HG03378 (cell line): ENCODE measurements at regions not wholly inside any gene's neighbourhood (a gene's known extent, or its start where the extent isn't known, plus 50 kb on each side); places are given as distances from the start of the nearest gene placed in this dataset.

Experiments used
- ATAC-seq: cut with Tn5 transposase; IDR thresholded peaks from one replicate; pipeline ENCODE4 v1.9.1; 2021; ENCODE audit warnings: mild to moderate bottlenecking, moderate library complexity; ENCODE audit not compliant: unreplicated experiment

- no peak for ATAC-seq
These were observed 269.3 kb upstream of the NCKAP5 start for GRCh38 chr2:133837441-133838094.

GRCh38 chr2:133838642-133839365, 270.5 kb upstream of the NCKAP5 start:
- ATAC-seq, result no peak

- no peak for ATAC-seq
These were observed 271.4 kb upstream of the NCKAP5 start for GRCh38 chr2:133839677-133840076.

GRCh38 chr2:133840761-133841160, 272.5 kb upstream of the NCKAP5 start:
- no peak for ATAC-seq

- no peak for ATAC-seq
These were observed 273.6 kb upstream of the NCKAP5 start for GRCh38 chr2:133841900-133842299.

- no peak for ATAC-seq
These were observed 274.2 kb upstream of the NCKAP5 start for GRCh38 chr2:133842446-133842845.

GRCh38 chr2:133843091-133843490, 274.8 kb upstream of the NCKAP5 start:
- no peak for ATAC-seq

GRCh38 chr2:133843551-133843950, 275.3 kb upstream of the NCKAP5 start:
- no peak for ATAC-seq

- ATAC-seq, result peak; percentile 75
These were observed 276.1 kb upstream of the NCKAP5 start for GRCh38 chr2:133844214-133844892.

GRCh38 chr2:133846476-133846875, 278.2 kb upstream of the NCKAP5 start:
- ATAC-seq, result no peak

- no peak for ATAC-seq
These were observed 279.3 kb upstream of the NCKAP5 start for GRCh38 chr2:133847591-133847990.

- ATAC-seq, result no peak
These were observed 279.9 kb upstream of the NCKAP5 start for GRCh38 chr2:133848111-133848649.

GRCh38 chr2:133849341-133849740, 281.1 kb upstream of the NCKAP5 start:
- no peak for ATAC-seq

- no peak for ATAC-seq
These were observed 286.4 kb upstream of the NCKAP5 start for GRCh38 chr2:133854603-133855200.

- ATAC-seq, result no peak
These were observed 287.3 kb upstream of the NCKAP5 start for GRCh38 chr2:133855526-133855925.

GRCh38 chr2:133856678-133857077, 288.4 kb upstream of the NCKAP5 start:
- no peak for ATAC-seq

- ATAC-seq, result no peak
These were observed 291.3 kb upstream of the NCKAP5 start for GRCh38 chr2:133859578-133859977.

- ATAC-seq, result no peak
These were observed 294.2 kb upstream of the NCKAP5 start for GRCh38 chr2:133862400-133862977.

- ATAC-seq, result no peak
These were observed 295.0 kb upstream of the NCKAP5 start for GRCh38 chr2:133863106-133863800.

GRCh38 chr2:133865141-133865540, 296.9 kb upstream of the NCKAP5 start:
- ATAC-seq, result no peak
